ENCODE measurements at regions not wholly inside any gene's neighbourhood (a gene's known extent, or its start where the extent isn't known, plus 50 kb on each side); places are given as distances from the start of the nearest gene placed in this dataset.

GRCh38 chr1:22323141-22323845 is 128.4 kb upstream of the ZBTB40 start:
- Histone ChIP-seq H4K20me1 (ENCODE audit: insufficient read depth, low read length) (no peaks in the 10 kb centered on the region), H3K27me3 (ENCODE audit: insufficient read depth, low read length) (peaks cover 13% of the 10 kb centered on the region), H3K4me3 (ENCODE audit: insufficient read depth, low read depth, low read length) (no peak overlapping the region), H3K4me2 (ENCODE audit: low read length) (no peak overlapping the region), H3K79me2 (ENCODE audit: insufficient read depth, low read length) (no peaks in the 10 kb centered on the region), H3K36me3 (ENCODE audit: insufficient read depth, low read length) (no peaks in the 10 kb centered on the region), H3K9ac (ENCODE audit: low read length) (no peak overlapping the region), H3K4me1 (ENCODE audit: insufficient read depth, low read length) (no peaks in the 10 kb centered on the region), H3K9me3 (ENCODE audit: insufficient read depth, low read depth, low read length) (no peaks in the 10 kb centered on the region), H2AFZ (ENCODE audit: low read depth, low read length) (no peak overlapping the region), H3K27ac (ENCODE audit: low read depth, low read length) (no peak overlapping the region)
- Mint-ChIP-seq H3K9me3 (ENCODE audit: unreplicated experiment) (no peaks in the 10 kb centered on the region), H3K36me3 (ENCODE audit: low read depth, unreplicated experiment) (no peaks in the 10 kb centered on the region), H3K4me3 (ENCODE audit: unreplicated experiment) (no peak overlapping the region), H3K27me3 (ENCODE audit: low read depth, unreplicated experiment) (peaks cover 51% of the 10 kb centered on the region), H3K27ac (ENCODE audit: unreplicated experiment) (no peak overlapping the region), H3K4me1 (ENCODE audit: low read depth, unreplicated experiment) (peaks cover 2% of the 10 kb centered on the region)
- no peak for TF ChIP-seq EZH2 (IDR thresholded peaks at IDR 0.05; ENCODE audit: insufficient read depth, low read length)
- TF ChIP-seq, protein P1, sequence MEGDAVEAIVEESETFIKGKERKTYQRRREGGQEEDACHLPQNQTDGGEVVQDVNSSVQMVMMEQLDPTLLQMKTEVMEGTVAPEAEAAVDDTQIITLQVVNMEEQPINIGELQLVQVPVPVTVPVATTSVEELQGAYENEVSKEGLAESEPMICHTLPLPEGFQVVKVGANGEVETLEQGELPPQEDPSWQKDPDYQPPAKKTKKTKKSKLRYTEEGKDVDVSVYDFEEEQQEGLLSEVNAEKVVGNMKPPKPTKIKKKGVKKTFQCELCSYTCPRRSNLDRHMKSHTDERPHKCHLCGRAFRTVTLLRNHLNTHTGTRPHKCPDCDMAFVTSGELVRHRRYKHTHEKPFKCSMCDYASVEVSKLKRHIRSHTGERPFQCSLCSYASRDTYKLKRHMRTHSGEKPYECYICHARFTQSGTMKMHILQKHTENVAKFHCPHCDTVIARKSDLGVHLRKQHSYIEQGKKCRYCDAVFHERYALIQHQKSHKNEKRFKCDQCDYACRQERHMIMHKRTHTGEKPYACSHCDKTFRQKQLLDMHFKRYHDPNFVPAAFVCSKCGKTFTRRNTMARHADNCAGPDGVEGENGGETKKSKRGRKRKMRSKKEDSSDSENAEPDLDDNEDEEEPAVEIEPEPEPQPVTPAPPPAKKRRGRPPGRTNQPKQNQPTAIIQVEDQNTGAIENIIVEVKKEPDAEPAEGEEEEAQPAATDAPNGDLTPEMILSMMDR (IDR thresholded peaks at IDR 0.05; ENCODE audit: insufficient read depth, low read depth, low read length), result no peak
- DNase-seq (ENCODE audit: low read depth), result no peak
- no peak for FAIRE-seq

- Histone ChIP-seq H3K4me2 (ENCODE audit: low read length) (no peak overlapping the region), H3K79me2 (ENCODE audit: insufficient read depth, low read length) (no peaks in the 10 kb centered on the region), H3K4me1 (ENCODE audit: insufficient read depth, low read length) (no peaks in the 10 kb centered on the region), H4K20me1 (ENCODE audit: insufficient read depth, low read length) (no peaks in the 10 kb centered on the region), H3K9ac (ENCODE audit: low read length) (no peak overlapping the region), H3K36me3 (ENCODE audit: insufficient read depth, low read length) (no peaks in the 10 kb centered on the region), H3K27me3 (ENCODE audit: insufficient read depth, low read length) (peaks cover 10% of the 10 kb centered on the region), H3K27ac (ENCODE audit: low read depth, low read length) (no peak overlapping the region), H3K4me3 (ENCODE audit: insufficient read depth, low read depth, low read length) (no peak overlapping the region), H2AFZ (ENCODE audit: low read depth, low read length) (no peak overlapping the region), H3K9me3 (ENCODE audit: insufficient read depth, low read depth, low read length) (no peaks in the 10 kb centered on the region)
- Mint-ChIP-seq H3K27ac (ENCODE audit: unreplicated experiment) (no peak overlapping the region), H3K4me1 (ENCODE audit: low read depth, unreplicated experiment) (peaks cover 6% of the 10 kb centered on the region), H3K27me3 (ENCODE audit: low read depth, unreplicated experiment) (peaks cover 47% of the 10 kb centered on the region), H3K36me3 (ENCODE audit: low read depth, unreplicated experiment) (no peaks in the 10 kb centered on the region), H3K9me3 (ENCODE audit: unreplicated experiment) (no peaks in the 10 kb centered on the region), H3K4me3 (ENCODE audit: unreplicated experiment) (no peak overlapping the region)
- TF ChIP-seq, protein P1 (IDR thresholded peaks at IDR 0.05; ENCODE audit: insufficient read depth, low read depth, low read length), result no peak
- no peak for TF ChIP-seq EZH2 (IDR thresholded peaks at IDR 0.05; ENCODE audit: insufficient read depth, low read length)
- DNase-seq (ENCODE audit: low read depth) (no peak), FAIRE-seq (no peak)
These were observed 127.7 kb upstream of the ZBTB40 start for GRCh38 chr1:22323846-22324504.
